ENCODE measurements at regions not wholly inside any gene's neighbourhood (a gene's known extent, or its start where the extent isn't known, plus 50 kb on each side); places are given as distances from the start of the nearest gene placed in this dataset.
A peak's percentile ranks its signal among the peaks of the same experiment; 100 is the strongest.

GRCh38 chr10:88039496-88040200 is 176.2 kb downstream of the PTEN start:
- Histone ChIP-seq H3K56ac (replicated peaks; ENCODE audit: insufficient read length, low read depth, low read length) (no peak overlapping the region), H3K14ac (ENCODE audit: insufficient read length) (no peak overlapping the region), H3K4me3 (ENCODE audit: extremely low read depth in 1 of 4, insufficient read depth in 2 of 4, low read depth in 3 of 4, low read length in 4 of 4) (no peak overlapping the region), H3K36me3 (ENCODE audit: control insufficient read depth in 2 of 4, insufficient read depth in 4 of 4, low read length in 3 of 4) (no peaks in the 10 kb centered on the region), H3K18ac (ENCODE audit: extremely low read depth, low read length) (no peak overlapping the region), H2BK12ac (ENCODE audit: low read depth, low read length) (no peak overlapping the region), H3K4me1 (replicated peaks in 1 of 4; ENCODE audit: control insufficient read depth in 3 of 4, insufficient read depth in 4 of 4, low read length in 3 of 4) (peaks cover 0 to 10% (median 4%) of the 10 kb centered on the region in 4 experiments; a peak in 1 of 7 replicates), H3K4me2 (ENCODE audit: insufficient read depth in 1 of 2, low read depth in 2 of 2, low read length in 2 of 2) (no peak overlapping the region), H2BK120ac (replicated peaks; ENCODE audit: low read depth, low read length) (no peak overlapping the region), H4K5ac (ENCODE audit: insufficient read length, low read depth, low read length) (no peak overlapping the region), H3K4ac (replicated peaks; ENCODE audit: insufficient read length, low read depth, low read length) (peak overlapping the region; percentile 74), H4K8ac (ENCODE audit: extremely low read depth, insufficient read depth, low read length) (no peak overlapping the region), H3K23ac (ENCODE audit: insufficient read length) (no peak overlapping the region), H4K91ac (replicated peaks; ENCODE audit: insufficient read length, low read length) (no peak overlapping the region), H3K27ac (ENCODE audit: low read depth, low read length) (no peak overlapping the region), H4K20me1 (replicated peaks in 1 of 2; ENCODE audit: control insufficient read depth in 1 of 2, insufficient read depth in 2 of 2, low read length in 2 of 2) (no peaks in the 10 kb centered on the region), H2BK20ac (ENCODE audit: low read length) (no peak overlapping the region), H2BK5ac (ENCODE audit: low read depth, low read length) (no peak overlapping the region), H2AFZ (ENCODE audit: low read length) (no peak overlapping the region), H3K79me1 (ENCODE audit: low read depth, low read length) (no peaks in the 10 kb centered on the region), H2AK5ac (ENCODE audit: low read depth, low read length) (no peak overlapping the region), H3K27me3 (replicated peaks in 1 of 4; ENCODE audit: control insufficient read depth in 3 of 4, extremely low read depth in 1 of 4, insufficient read depth in 3 of 4, low read length in 3 of 4) (no peaks in the 10 kb centered on the region), H3K9me3 (ENCODE audit: insufficient read depth in 2 of 2, low read depth in 1 of 2, low read length in 1 of 2) (no peaks in the 10 kb centered on the region), H3K23me2 (ENCODE audit: low read depth, low read length) (no peaks in the 10 kb centered on the region), H3K9ac (replicated peaks in 1 of 4; ENCODE audit: extremely low read depth in 1 of 4, low read depth in 3 of 4, low read length in 3 of 4) (no peak overlapping the region), H3K79me2 (ENCODE audit: control insufficient read depth in 1 of 2, insufficient read depth in 2 of 2, low read length in 2 of 2) (no peaks in the 10 kb centered on the region), H2BK15ac (ENCODE audit: low read length) (no peak overlapping the region)
- TF ChIP-seq E2F6 (IDR thresholded peaks at IDR 0.05) (no peak), EZH2 (IDR thresholded peaks at IDR 0.05; ENCODE audit: low read depth, low read length, severe bottlenecking) (no peak), TBP (IDR thresholded peaks at IDR 0.05; ENCODE audit: low read depth, low read length) (no peak), SIN3A (conservative IDR thresholded peaks at IDR 0.05 in 1 of 2, IDR thresholded peaks at IDR 0.05 in 1 of 2; ENCODE audit: low read depth in 1 of 2, low read length in 2 of 2) (no peak), TCF12 (IDR thresholded peaks at IDR 0.05; ENCODE audit: low read depth, low read length) (no peak), GABPA (IDR thresholded peaks at IDR 0.05; ENCODE audit: borderline replicate concordance, insufficient read depth, low read length) (no peak)
- CTCF ChIA-PET (ENCODE audit: partially characterized antibody), result no interaction called here
- DNase-seq (ENCODE audit: low read depth in 1 of 2, low spot score in 2 of 2) (no peak), FAIRE-seq (no peak)
- POLR2A ChIA-PET (ENCODE audit: partially characterized antibody), result no interaction called here
- WGBS, 2 experiments (ENCODE audit: extremely low coverage in 1 of 2, insufficient coverage in 1 of 2, insufficient read length in 1 of 2, insufficient replicate concordance in 2 of 2, low coverage in 1 of 2, low lambda C conversion rate in 2 of 2, missing lambda C conversion rate in 1 of 2), result 69% methylated on average over 6 of the region's 6 CpGs; no CpG with 5 or more reads in 1 of the 2 experiments

Measured in H1 (cell line).